Fibroblast of villous mesenchyme (primary cell): ENCODE measurements at regions not wholly inside any gene's neighbourhood (a gene's known extent, or its start where the extent isn't known, plus 50 kb on each side); places are given as distances from the start of the nearest gene placed in this dataset.

Source experiments
- DNase-seq: peaks from one replicate; pipeline ENCODE4 v3.0.0-alpha.2; 2010; ENCODE audit warnings: low read depth
- H3K4me3 ChIP-seq: 2 replicates; pipeline ENCODE4 v1.5.1; 2011; ENCODE audit warnings: low read depth, mild to moderate bottlenecking, low read length
- TF ChIP-seq, protein P1 (sequence below): IDR thresholded peaks from 2 replicates; pipeline ENCODE4 v1.5.1; 2012; ENCODE audit warnings: low read depth, mild to moderate bottlenecking, low read length; ENCODE audit not compliant: insufficient read depth

DNA sequence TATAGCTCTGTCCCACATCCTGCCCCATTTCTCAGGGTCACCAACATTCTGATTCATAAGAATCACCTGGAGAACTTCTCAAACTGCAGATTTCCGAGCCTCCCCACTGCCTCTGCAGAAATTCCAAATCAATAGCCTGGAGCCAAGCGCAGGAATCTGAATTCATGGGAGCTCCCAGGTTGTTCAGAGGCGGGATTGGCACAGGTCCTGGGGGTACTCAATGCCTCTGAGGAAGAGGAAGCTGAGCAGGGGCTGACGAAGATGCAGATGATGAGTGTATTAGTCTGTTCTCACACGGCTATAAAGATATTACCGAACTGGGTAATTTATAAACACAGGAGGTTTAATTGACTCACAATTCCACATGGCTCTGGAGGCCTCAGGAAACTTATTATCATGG is 455.5 kb downstream of the MATN1 start:
- TF ChIP-seq, protein P1, sequence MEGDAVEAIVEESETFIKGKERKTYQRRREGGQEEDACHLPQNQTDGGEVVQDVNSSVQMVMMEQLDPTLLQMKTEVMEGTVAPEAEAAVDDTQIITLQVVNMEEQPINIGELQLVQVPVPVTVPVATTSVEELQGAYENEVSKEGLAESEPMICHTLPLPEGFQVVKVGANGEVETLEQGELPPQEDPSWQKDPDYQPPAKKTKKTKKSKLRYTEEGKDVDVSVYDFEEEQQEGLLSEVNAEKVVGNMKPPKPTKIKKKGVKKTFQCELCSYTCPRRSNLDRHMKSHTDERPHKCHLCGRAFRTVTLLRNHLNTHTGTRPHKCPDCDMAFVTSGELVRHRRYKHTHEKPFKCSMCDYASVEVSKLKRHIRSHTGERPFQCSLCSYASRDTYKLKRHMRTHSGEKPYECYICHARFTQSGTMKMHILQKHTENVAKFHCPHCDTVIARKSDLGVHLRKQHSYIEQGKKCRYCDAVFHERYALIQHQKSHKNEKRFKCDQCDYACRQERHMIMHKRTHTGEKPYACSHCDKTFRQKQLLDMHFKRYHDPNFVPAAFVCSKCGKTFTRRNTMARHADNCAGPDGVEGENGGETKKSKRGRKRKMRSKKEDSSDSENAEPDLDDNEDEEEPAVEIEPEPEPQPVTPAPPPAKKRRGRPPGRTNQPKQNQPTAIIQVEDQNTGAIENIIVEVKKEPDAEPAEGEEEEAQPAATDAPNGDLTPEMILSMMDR = no peak
- no peak for DNase-seq
- no peak overlapping the region for H3K4me3 ChIP-seq

DNA sequence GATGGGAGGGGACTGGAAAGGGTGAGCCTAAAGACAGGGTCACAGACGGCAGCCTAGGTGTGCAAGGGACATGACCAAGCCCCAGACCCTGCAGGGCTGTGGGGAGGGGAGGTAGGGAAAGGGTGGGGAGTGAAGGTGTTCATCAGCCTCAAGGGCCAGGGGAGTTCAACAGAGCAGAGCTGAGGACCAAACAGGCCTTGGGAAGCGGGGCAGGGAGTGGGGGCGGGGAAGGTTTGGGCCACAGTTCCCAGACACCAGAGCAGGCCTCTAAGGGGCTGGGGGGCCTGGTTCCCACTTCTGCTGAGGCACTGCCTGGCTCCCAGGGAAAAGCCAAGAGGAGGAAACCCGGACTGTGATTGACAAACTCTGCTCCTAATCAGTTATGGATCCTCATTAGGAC is 456.3 kb downstream of the MATN1 start:
- no peak overlapping the region for H3K4me3 ChIP-seq
- TF ChIP-seq, protein P1 = no peak
- DNase-seq = no peak

DNA sequence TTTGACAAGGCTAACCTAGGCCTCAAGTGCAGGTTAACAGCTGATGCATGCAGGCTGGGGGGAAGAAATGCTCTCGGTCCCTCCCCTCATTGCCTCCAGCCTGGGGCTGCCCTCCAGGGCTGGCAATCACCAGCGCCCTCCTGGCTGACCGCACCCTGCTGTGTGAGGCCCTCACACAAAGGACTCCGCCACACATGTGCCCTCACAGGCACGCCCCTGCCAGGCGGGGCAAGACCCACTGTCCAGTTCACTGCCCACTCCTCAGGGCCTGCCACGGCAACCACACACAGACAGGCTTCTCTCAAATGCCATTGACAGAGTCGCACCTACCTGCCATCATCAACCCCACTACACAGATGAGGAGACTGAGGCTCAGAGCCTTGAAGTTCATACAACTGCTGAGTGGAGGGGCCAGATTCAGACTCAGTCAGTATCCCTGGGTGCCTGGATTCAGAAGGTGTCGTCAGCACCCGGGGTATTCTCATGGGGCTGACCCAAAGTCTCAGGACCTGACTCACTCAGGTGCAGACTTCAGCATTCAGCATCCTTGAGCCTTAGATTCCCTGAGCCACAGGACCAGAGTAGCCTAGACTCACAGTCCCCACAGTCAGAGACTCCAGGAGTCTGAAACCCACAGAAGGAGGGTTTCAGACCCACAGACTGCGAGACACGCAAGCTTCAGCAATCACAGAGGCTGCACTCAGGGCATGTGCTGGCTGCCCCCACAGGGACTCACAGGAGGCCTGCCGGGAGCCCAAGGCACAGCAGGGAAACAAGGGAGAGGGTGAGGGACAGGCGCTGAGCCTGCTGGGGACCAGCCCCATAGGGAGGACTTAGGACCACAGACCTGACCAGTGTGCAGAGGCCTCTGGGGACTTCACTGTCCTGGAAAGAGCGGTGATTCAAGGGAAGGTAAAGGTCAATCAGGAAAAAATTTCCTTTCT is 458.0 kb downstream of the MATN1 start:
- DNase-seq = no peak
- no peak overlapping the region for H3K4me3 ChIP-seq
- TF ChIP-seq, protein P1 = no peak

DNA sequence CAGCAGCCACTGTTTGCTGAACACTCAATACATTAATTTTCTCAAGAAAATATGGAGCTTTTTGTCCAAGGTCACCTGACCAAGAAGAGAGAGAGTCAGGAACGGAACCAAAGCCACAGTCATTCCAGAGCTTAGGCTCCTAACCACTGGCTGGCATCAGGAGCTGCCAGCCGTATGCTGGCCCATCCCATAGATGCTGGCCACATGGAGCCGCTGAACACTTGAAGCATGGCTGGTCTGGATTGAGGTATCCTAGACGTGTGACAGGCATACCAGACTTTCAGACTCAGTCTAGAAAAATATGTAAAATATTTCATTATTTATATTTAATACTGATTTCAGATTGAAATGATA is 458.7 kb downstream of the MATN1 start:
- TF ChIP-seq, protein P1 = no peak
- H3K4me3 ChIP-seq = no peak overlapping the region
- no peak for DNase-seq

DNA sequence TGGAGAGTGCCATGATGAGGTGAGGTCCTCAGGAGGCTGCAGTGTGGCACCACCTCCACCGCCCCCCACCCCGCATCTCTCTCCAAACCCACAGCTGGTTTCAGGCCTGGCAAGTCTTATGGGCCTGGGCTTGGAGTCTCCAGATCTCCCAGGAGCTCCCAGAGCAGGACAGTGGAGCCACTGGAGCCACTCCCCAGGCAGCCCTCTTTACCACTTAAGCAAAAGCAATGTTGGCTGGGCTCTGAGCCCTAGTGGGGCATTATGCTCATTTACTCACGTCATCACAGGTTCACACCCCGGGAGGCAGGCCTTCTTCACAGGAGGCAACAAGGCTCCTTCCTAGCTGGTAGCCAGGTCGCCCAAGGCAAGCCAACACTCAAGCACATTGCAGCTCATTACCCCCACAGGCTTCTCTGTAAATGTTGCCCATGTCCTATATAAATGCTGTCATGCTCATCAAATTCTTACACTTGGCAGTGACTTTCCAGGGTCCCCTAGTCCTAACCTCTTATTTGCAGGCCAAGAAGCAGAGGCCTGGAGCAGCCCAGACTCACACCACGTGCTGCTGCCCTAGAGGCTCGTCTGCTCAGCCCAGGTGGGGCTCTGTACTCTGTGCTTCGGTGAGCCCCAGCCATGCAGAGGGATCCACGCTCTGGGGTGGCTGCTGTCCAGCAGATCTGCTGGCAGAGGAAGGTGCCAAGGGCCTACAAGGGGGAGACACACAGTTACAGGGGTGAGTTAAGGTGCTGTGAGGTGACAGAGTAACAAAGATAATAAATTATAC is 459.3 kb downstream of the MATN1 start:
- TF ChIP-seq, protein P1 = no peak
- no peak for DNase-seq
- no peak overlapping the region for H3K4me3 ChIP-seq

DNA sequence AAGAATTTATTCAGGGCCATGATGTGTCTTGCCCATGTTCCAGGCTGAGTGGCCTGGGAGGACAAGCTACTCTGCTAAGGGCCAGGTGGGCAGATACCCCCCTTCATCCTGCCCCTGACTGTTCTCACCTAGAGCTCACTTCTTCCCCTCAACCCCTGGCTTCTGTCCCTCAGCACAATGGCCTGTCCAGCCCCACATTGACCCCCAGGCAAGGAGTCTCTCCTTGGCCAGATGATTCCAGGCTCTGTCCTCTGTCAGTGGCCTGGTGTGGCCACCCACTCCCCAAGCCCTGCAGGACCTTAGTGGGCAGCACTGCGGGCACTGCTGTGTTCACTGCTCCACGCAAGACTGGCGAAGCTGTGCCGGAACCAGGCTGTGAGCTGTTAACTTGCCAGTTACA is 460.0 kb downstream of the MATN1 start:
- no peak overlapping the region for H3K4me3 ChIP-seq
- DNase-seq = no peak
- TF ChIP-seq, protein P1 = no peak
